Mesenchymal stem cell (in vitro differentiated cells and primary cell): ENCODE measurements at regions not wholly inside any gene's neighbourhood (a gene's known extent, or its start where the extent isn't known, plus 50 kb on each side); places are given as distances from the start of the nearest gene placed in this dataset.
A peak's percentile ranks its signal among the peaks of the same experiment; 100 is the strongest.

Experiments
- DNase-seq: peaks from one replicate; pipeline ENCODE4 v3.0.0-alpha.2; 2013
- H2AFZ ChIP-seq: one replicate; pipeline ENCODE4 v1.6.1; 2013; ENCODE audit warnings: low read depth, mild to moderate bottlenecking, control low read depth, inconsistent platforms, low read length, moderate library complexity
- H2AK5ac ChIP-seq: 2 replicates; pipeline ENCODE4 v1.6.1; 2013; ENCODE audit warnings: low read length, moderate library complexity, mild to moderate bottlenecking, inconsistent platforms; ENCODE audit not compliant: severe bottlenecking
- H2BK120ac ChIP-seq: one replicate; pipeline ENCODE4 v1.6.1; 2013; ENCODE audit warnings: low read depth, mild to moderate bottlenecking, inconsistent platforms, low read length, moderate library complexity
- H2BK12ac ChIP-seq, 2 experiments: one replicate each; pipeline ENCODE4 v1.6.1; 2013; ENCODE audit warnings: inconsistent platforms in 2 of 2, low read length in 2 of 2, mild to moderate bottlenecking in 2 of 2, moderate library complexity in 2 of 2, control low read depth in 1 of 2
- H2BK15ac ChIP-seq: one replicate; pipeline ENCODE4 v1.6.1; 2013; ENCODE audit warnings: mild to moderate bottlenecking, low read depth, inconsistent platforms; ENCODE audit not compliant: poor library complexity, severe bottlenecking
- H2BK5ac ChIP-seq: 2 replicates; pipeline ENCODE4 v1.6.1; 2013; ENCODE audit warnings: low read depth, mild to moderate bottlenecking, low read length, control low read depth, inconsistent platforms; ENCODE audit not compliant: poor library complexity, severe bottlenecking
- H3K14ac ChIP-seq, 2 experiments: one replicate each; pipeline ENCODE4 v1.6.1; 2013; ENCODE audit warnings: inconsistent platforms in 2 of 2, low read length in 2 of 2, control low read depth in 1 of 2, mild to moderate bottlenecking in 1 of 2, moderate library complexity in 1 of 2
- H3K18ac ChIP-seq, 2 experiments: one replicate each; pipeline ENCODE4 v1.6.1; 2013; ENCODE audit warnings: inconsistent platforms in 2 of 2, low read length in 2 of 2, control low read depth in 1 of 2, low read depth in 1 of 2, mild to moderate bottlenecking in 1 of 2
- H3K23ac ChIP-seq, 2 experiments: one replicate each; pipeline ENCODE4 v1.6.1; 2013; ENCODE audit warnings: inconsistent platforms in 2 of 2, low read length in 2 of 2, mild to moderate bottlenecking in 2 of 2, moderate library complexity in 2 of 2, control low read depth in 1 of 2
- H3K27ac ChIP-seq: 2 replicates; pipeline ENCODE4 v1.5.1; 2013; ENCODE audit warnings: mild to moderate bottlenecking, moderate library complexity, low read length, control low read depth, inconsistent platforms; ENCODE audit not compliant: poor library complexity, severe bottlenecking
- H3K27me3 ChIP-seq, 2 experiments: 2 replicates each; pipeline versions ENCODE4 v1.6.1 to v1.7.0; 2013; ENCODE audit warnings: low read length in 2 of 2, mild to moderate bottlenecking in 2 of 2, moderate library complexity in 2 of 2, control low read depth in 1 of 2, inconsistent platforms in 1 of 2; ENCODE audit not compliant: control insufficient read depth in 1 of 2, insufficient read depth in 1 of 2
- H3K36me3 ChIP-seq, 2 experiments: 2 replicates each; pipeline versions ENCODE4 v1.6.1 to v1.7.0; 2013; ENCODE audit warnings: low read length in 2 of 2, control low read depth in 1 of 2, inconsistent platforms in 1 of 2, low read depth in 1 of 2, mild to moderate bottlenecking in 1 of 2; ENCODE audit not compliant: insufficient read depth in 2 of 2, control insufficient read depth in 1 of 2
- H3K4ac ChIP-seq, 2 experiments: one replicate each; pipeline ENCODE4 v1.6.1; 2013; ENCODE audit warnings: inconsistent platforms in 2 of 2, low read length in 2 of 2, mild to moderate bottlenecking in 2 of 2, moderate library complexity in 2 of 2, control low read depth in 1 of 2, low read depth in 1 of 2
- H3K4me1 ChIP-seq: 2 replicates; pipeline ENCODE4 v1.6.1; 2013; ENCODE audit warnings: low read depth, low read length, control low read depth; ENCODE audit not compliant: control insufficient read depth, insufficient read depth
- H3K4me2 ChIP-seq: 2 replicates; pipeline ENCODE4 v1.6.1; 2013; ENCODE audit warnings: low read length, mild to moderate bottlenecking, inconsistent platforms; ENCODE audit not compliant: poor library complexity, severe bottlenecking
- H3K4me3 ChIP-seq, 2 experiments: 2 replicates each; pipeline versions ENCODE4 v1.5.1 to v1.7.0; 2013; ENCODE audit warnings: low read length in 2 of 2, mild to moderate bottlenecking in 2 of 2, control low read depth in 1 of 2, low read depth in 1 of 2; ENCODE audit not compliant: insufficient read depth in 1 of 2
- H3K79me1 ChIP-seq: replicated peaks from 2 replicates; pipeline ENCODE4 v1.6.1; 2013; ENCODE audit warnings: mild to moderate bottlenecking, control low read depth, low read length, inconsistent platforms; ENCODE audit not compliant: poor library complexity, severe bottlenecking
- H3K9ac ChIP-seq: 2 replicates; pipeline ENCODE4 v1.7.0; 2013; ENCODE audit warnings: mild to moderate bottlenecking, low read length, moderate library complexity
- H3K9me3 ChIP-seq: 2 replicates; pipeline ENCODE4 v1.7.0; 2013; ENCODE audit warnings: mild to moderate bottlenecking, low read length; ENCODE audit not compliant: control insufficient read depth
- H4K8ac ChIP-seq: one replicate; pipeline ENCODE4 v1.6.1; 2013; ENCODE audit warnings: inconsistent platforms, mild to moderate bottlenecking, low read length, moderate library complexity
- H4K91ac ChIP-seq: one replicate; pipeline ENCODE4 v1.6.1; 2013; ENCODE audit warnings: mild to moderate bottlenecking, low read length, inconsistent platforms
- WGBS: methylation state at CpG from one replicate; pipeline ENCODE4 v1.1.7; 2013; ENCODE audit warnings: mixed read lengths; 5-methylcytosine and 5-hydroxymethylcytosine counted together

GRCh38 chr17:5800646-5801045, 216.3 kb upstream of the NLRP1 start:
- H2BK5ac ChIP-seq: no peak overlapping the region
- no peak overlapping the region for H2BK120ac ChIP-seq

GRCh38 chr17:5804251-5804650, 219.9 kb upstream of the NLRP1 start:
- H2AFZ ChIP-seq: no peak overlapping the region
- H3K27me3 ChIP-seq: peaks cover 17 to 36% of the 10 kb centered on the region in 2 experiments
- H2BK5ac ChIP-seq: no peak overlapping the region
- peaks cover 19% of the 10 kb centered on the region for H3K9me3 ChIP-seq
- H3K23ac ChIP-seq: no peak overlapping the region
- H3K27ac ChIP-seq: no peak overlapping the region
- no peak overlapping the region for H4K8ac ChIP-seq
- no peak overlapping the region for H2BK15ac ChIP-seq
- 93% methylated on average over 2 of the region's 5 CpGs for WGBS
- H3K4ac ChIP-seq: no peak overlapping the region
- no peak overlapping the region for H3K14ac ChIP-seq
- no peaks in the 10 kb centered on the region for H3K4me1 ChIP-seq
- H3K9ac ChIP-seq: no peak overlapping the region
- H2BK120ac ChIP-seq: no peak overlapping the region
- H3K4me2 ChIP-seq: no peak overlapping the region
- DNase-seq: no peak
- no peak overlapping the region for H3K18ac ChIP-seq
- H4K91ac ChIP-seq: no peak overlapping the region
- no peak overlapping the region for H2BK12ac ChIP-seq
- no peak overlapping the region for H3K4me3 ChIP-seq
- H2AK5ac ChIP-seq: no peak overlapping the region
- no peaks in the 10 kb centered on the region for H3K79me1 ChIP-seq
- no peaks in the 10 kb centered on the region for H3K36me3 ChIP-seq

More at GRCh38 chr17:5800646-5801045, 216.3 kb upstream of the NLRP1 start:
- H3K9ac ChIP-seq: no peak overlapping the region
- peak; percentile 23 for DNase-seq
- H3K9me3 ChIP-seq: peaks cover 2% of the 10 kb centered on the region
- H3K27ac ChIP-seq: no peak overlapping the region
- no peak overlapping the region for H2AK5ac ChIP-seq
- WGBS: 52% methylated on average over 7 of the region's 7 CpGs
- H3K4me3 ChIP-seq: no peak overlapping the region
- no peak overlapping the region for H2BK12ac ChIP-seq
- no peaks in the 10 kb centered on the region for H3K4me1 ChIP-seq
- no peak overlapping the region for H4K91ac ChIP-seq
- no peak overlapping the region for H3K4me2 ChIP-seq
- no peak overlapping the region for H3K14ac ChIP-seq
- no peak overlapping the region for H2AFZ ChIP-seq
- H3K18ac ChIP-seq: peak overlapping the region in 1 of 2 experiments; percentile 68
- H3K27me3 ChIP-seq: peaks cover 32 to 68% of the 10 kb centered on the region in 2 experiments
- no peaks in the 10 kb centered on the region for H3K79me1 ChIP-seq
- H3K23ac ChIP-seq: no peak overlapping the region
- H3K36me3 ChIP-seq: no peaks in the 10 kb centered on the region
- no peak overlapping the region for H2BK15ac ChIP-seq
- H4K8ac ChIP-seq: no peak overlapping the region
- no peak overlapping the region for H3K4ac ChIP-seq

- no peak overlapping the region for H3K18ac ChIP-seq
- H3K14ac ChIP-seq: no peak overlapping the region
- H2AK5ac ChIP-seq: no peak overlapping the region
Measured at GRCh38 chr17:5809056-5809455, 224.7 kb upstream of the NLRP1 start.

DNA sequence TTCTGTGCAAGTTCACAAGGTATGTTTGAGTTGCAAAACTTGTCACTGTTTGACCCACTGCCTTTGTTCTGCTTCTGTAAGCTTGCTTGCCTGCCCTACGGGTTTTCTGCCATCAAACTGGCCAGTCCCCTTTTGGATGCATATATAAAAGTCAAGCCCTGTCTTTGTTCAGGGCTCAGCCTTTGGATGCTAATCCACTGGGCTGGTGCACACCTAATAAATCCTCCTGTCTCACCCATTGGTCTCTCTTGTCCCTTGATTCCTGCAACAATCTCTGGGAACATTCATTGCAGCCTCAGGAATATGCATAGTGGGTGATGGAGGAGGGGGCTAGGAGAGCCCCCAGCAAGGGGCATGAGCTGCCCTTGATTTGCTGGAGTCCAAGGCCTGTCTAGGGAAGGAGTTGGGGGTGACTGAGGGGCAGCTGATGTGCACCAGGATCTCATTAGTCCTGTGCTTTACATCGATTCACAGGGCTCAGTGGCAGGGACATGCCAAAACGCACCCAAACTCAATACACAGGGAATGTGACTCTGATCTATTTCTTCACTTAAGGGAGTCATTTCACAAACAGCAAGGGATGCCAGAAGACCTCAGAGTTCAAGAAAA, 225.4 kb upstream of the NLRP1 start:
- Histone ChIP-seq H3K9ac (no peak overlapping the region), H3K79me1 (no peaks in the 10 kb centered on the region), H2BK120ac (no peak overlapping the region), H3K27me3 (peaks cover 3 to 9% of the 10 kb centered on the region in 2 experiments), H3K4me3 (no peak overlapping the region), H4K91ac (no peak overlapping the region), H3K4ac (no peak overlapping the region), H3K9me3 (peaks cover 33% of the 10 kb centered on the region), H4K8ac (no peak overlapping the region), H3K4me2 (no peak overlapping the region), H2BK15ac (no peak overlapping the region), H2BK12ac (no peak overlapping the region), H3K23ac (no peak overlapping the region), H3K18ac (no peak overlapping the region), H3K27ac (no peak overlapping the region), H2AK5ac (no peak overlapping the region), H3K4me1 (no peaks in the 10 kb centered on the region), H2AFZ (no peak overlapping the region), H3K36me3 (no peaks in the 10 kb centered on the region), H3K14ac (no peak overlapping the region), H2BK5ac (no peak overlapping the region)
- DNase-seq: no peak
- WGBS: 90% methylated on average over 3 of the region's 3 CpGs

More at GRCh38 chr17:5809056-5809455, 224.7 kb upstream of the NLRP1 start:
- no peak overlapping the region for H4K8ac ChIP-seq
- H3K36me3 ChIP-seq: no peaks in the 10 kb centered on the region
- DNase-seq: no peak
- WGBS: 86% methylated on average over 1 of the region's 1 CpG
- H3K79me1 ChIP-seq: no peaks in the 10 kb centered on the region
- H3K9me3 ChIP-seq: peaks cover 33% of the 10 kb centered on the region
- no peak overlapping the region for H2BK12ac ChIP-seq
- H3K4me1 ChIP-seq: no peaks in the 10 kb centered on the region
- H3K27ac ChIP-seq: no peak overlapping the region
- no peak overlapping the region for H2BK15ac ChIP-seq
- no peak overlapping the region for H2BK5ac ChIP-seq
- no peak overlapping the region for H3K23ac ChIP-seq
- H3K4ac ChIP-seq: no peak overlapping the region
- H2AFZ ChIP-seq: no peak overlapping the region
- no peak overlapping the region for H4K91ac ChIP-seq
- no peak overlapping the region for H2BK120ac ChIP-seq
- H3K4me2 ChIP-seq: no peak overlapping the region
- H3K4me3 ChIP-seq: no peak overlapping the region
- no peak overlapping the region for H3K9ac ChIP-seq
- peaks cover 3 to 9% of the 10 kb centered on the region in 2 experiments for H3K27me3 ChIP-seq
